GM12875 (cell line): ENCODE measurements at regions not wholly inside any gene's neighbourhood (a gene's known extent, or its start where the extent isn't known, plus 50 kb on each side); places are given as distances from the start of the nearest gene placed in this dataset.

Experiments used
- H3K4me3 ChIP-seq: one replicate; pipeline ENCODE4 v1.5.1; 2011; ENCODE audit warnings: low read depth, low read length, control low read depth
- CTCF ChIP-seq: IDR thresholded peaks from 2 replicates; pipeline ENCODE4 v1.5.1; 2011; ENCODE audit warnings: low read depth, mild to moderate bottlenecking, control low read depth, inconsistent platforms, low read length, moderate library complexity, borderline replicate concordance; ENCODE audit not compliant: insufficient read depth

DNA sequence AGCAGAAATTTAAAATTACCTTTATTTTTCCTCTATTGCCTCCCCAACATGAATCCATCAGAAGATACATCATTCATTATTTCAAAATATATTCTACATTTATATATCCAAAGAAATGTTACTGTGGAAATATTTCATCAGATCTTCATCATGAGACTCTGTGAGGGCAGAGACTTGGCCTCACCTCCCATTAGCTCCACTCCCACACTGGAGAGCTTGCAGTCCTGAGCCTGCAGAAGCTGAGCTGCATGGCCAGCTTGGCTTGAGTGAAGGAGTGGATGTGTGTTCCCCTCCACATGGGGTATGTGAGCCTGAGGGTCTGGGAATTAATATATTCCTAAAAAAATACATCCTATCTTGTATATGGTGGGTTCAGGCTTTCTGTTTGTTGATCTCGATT lies 961.9 kb downstream of the TMEM121 start:
- TF ChIP-seq CTCF: no peak
- no peak overlapping the region for H3K4me3 ChIP-seq

- TF ChIP-seq CTCF: no peak
These were observed 962.9 kb downstream of the TMEM121 start for GRCh38 chr14:106489112-106489881.

DNA sequence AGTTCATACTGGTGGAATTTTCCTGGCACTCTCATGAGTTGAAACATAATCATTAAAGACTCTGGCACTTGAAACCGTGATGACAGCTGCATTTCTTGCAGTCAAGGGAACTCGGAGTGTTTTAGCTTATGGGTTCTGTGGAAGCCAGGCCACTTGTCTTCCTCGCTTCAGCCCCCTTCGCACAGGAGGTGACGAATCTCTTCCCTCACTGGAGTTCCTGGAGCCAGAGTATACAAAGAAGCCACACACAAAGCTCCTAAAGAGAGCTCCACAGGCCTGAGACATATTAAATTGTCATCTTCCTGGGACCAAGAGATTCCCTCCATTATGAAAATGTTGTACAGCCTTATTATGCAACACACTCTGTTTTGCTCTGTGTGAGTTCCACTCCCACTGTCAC lies 964.1 kb downstream of the TMEM121 start:
- H3K4me3 ChIP-seq: no peak overlapping the region
- TF ChIP-seq CTCF: no peak

More at GRCh38 chr14:106489112-106489881, 962.9 kb downstream of the TMEM121 start:
- no peak overlapping the region for H3K4me3 ChIP-seq

DNA sequence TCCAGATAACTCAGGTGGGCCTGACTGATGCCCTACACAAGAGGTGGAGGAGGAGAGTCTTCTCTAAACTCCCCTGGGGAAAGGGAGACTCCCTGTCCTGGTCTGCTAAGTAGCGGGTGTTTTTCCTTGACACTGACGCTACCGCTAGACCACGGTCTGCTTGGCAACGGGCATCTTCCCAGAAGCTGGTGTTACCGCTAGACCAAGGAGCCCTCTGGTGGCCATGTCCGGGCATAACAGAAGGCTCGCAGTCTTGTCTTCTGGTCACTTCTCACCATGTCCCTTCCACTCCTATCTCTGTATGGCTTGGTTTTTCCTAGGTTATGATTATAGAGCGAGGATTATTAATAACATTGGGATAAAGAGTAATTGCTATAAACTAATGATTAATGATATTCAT lies 965.5 kb downstream of the TMEM121 start:
- peak; percentile 75 for TF ChIP-seq CTCF
- H3K4me3 ChIP-seq: no peak overlapping the region

GRCh38 chr14:106493962-106494823 lies 967.8 kb downstream of the TMEM121 start:
- no peak for TF ChIP-seq CTCF
- no peak overlapping the region for H3K4me3 ChIP-seq

GRCh38 chr14:106500571-106500970 lies 974.2 kb downstream of the TMEM121 start:
- TF ChIP-seq CTCF: no peak
- H3K4me3 ChIP-seq: no peak overlapping the region
